Activated naive CD8-positive, alpha-beta T cell treated with anti-CD3 and anti-CD28 coated beads, Interleukin-2, amount 50 U/mL, for 24 hours (primary cell): ENCODE measurements at regions not wholly inside any gene's neighbourhood (a gene's known extent, or its start where the extent isn't known, plus 50 kb on each side); places are given as distances from the start of the nearest gene placed in this dataset.

Source experiments
- ATAC-seq: fragments of 150-1000 bp; cut with Tn5 transposase; one replicate; pipeline ENCODE4 v1.10.0; 2021
- DNase-seq: peaks from one replicate; pipeline ENCODE4 v3.0.0; 2021
- H3K27ac Mint-ChIP-seq: one replicate; pipeline ENCODE4 v1.8.0; 2021; ENCODE audit warnings: mild to moderate bottlenecking, mixed read lengths
- H3K27me3 Mint-ChIP-seq: one replicate; pipeline ENCODE4 v1.8.0; 2021; ENCODE audit warnings: mixed read lengths
- H3K36me3 Mint-ChIP-seq: one replicate; pipeline ENCODE4 v1.8.0; 2021; ENCODE audit warnings: low read depth, mixed read lengths
- H3K4me1 Mint-ChIP-seq: one replicate; pipeline ENCODE4 v1.8.0; 2021; ENCODE audit warnings: mixed read lengths
- H3K4me3 Mint-ChIP-seq: one replicate; pipeline ENCODE4 v1.8.0; 2021; ENCODE audit warnings: mild to moderate bottlenecking, moderate library complexity, mixed read lengths
- H3K9me3 Mint-ChIP-seq: one replicate; pipeline ENCODE4 v1.8.0; 2021; ENCODE audit warnings: mixed read lengths

- no peaks in the 10 kb centered on the region for H3K27me3 Mint-ChIP-seq
- DNase-seq (no peak), ATAC-seq (no peak)
- H3K4me3 Mint-ChIP-seq, result no peak overlapping the region
- no peak overlapping the region for H3K27ac Mint-ChIP-seq
- no peaks in the 10 kb centered on the region for H3K9me3 Mint-ChIP-seq
- no peaks in the 10 kb centered on the region for H3K4me1 Mint-ChIP-seq
- no peaks in the 10 kb centered on the region for H3K36me3 Mint-ChIP-seq
These were observed 64.3 kb upstream of the LRRC3B start for GRCh38 chr3:26558257-26558656.

GRCh38 chr3:26559227-26559626, 63.3 kb upstream of the LRRC3B start:
- no peaks in the 10 kb centered on the region for H3K4me1 Mint-ChIP-seq
- ATAC-seq (no peak), DNase-seq (no peak)
- H3K4me3 Mint-ChIP-seq, result no peak overlapping the region
- no peaks in the 10 kb centered on the region for H3K27me3 Mint-ChIP-seq
- H3K36me3 Mint-ChIP-seq, result no peaks in the 10 kb centered on the region
- no peak overlapping the region for H3K27ac Mint-ChIP-seq
- H3K9me3 Mint-ChIP-seq, result no peaks in the 10 kb centered on the region

GRCh38 chr3:26560081-26560480, 62.5 kb upstream of the LRRC3B start:
- ATAC-seq, result no peak
- DNase-seq, result no peak
- no peaks in the 10 kb centered on the region for H3K9me3 Mint-ChIP-seq
- no peaks in the 10 kb centered on the region for H3K36me3 Mint-ChIP-seq
- H3K4me1 Mint-ChIP-seq, result no peaks in the 10 kb centered on the region
- H3K27me3 Mint-ChIP-seq, result no peaks in the 10 kb centered on the region
- H3K27ac Mint-ChIP-seq, result no peak overlapping the region
- H3K4me3 Mint-ChIP-seq, result no peak overlapping the region

- Mint-ChIP-seq H3K36me3 (no peaks in the 10 kb centered on the region), H3K4me1 (no peaks in the 10 kb centered on the region), H3K27me3 (no peaks in the 10 kb centered on the region), H3K4me3 (no peak overlapping the region), H3K27ac (no peak overlapping the region), H3K9me3 (no peaks in the 10 kb centered on the region)
- DNase-seq (no peak), ATAC-seq (no peak)
These were observed 60.4 kb upstream of the LRRC3B start for GRCh38 chr3:26562021-26562768.
